Spinal cord (tissue), 9 donors: ENCODE measurements at regions not wholly inside any gene's neighbourhood (a gene's known extent, or its start where the extent isn't known, plus 50 kb on each side); places are given as distances from the start of the nearest gene placed in this dataset.
"Not testable (repeated sequence)": the region's sequence is repeated elsewhere in the genome, so short reads cannot be mapped to it uniquely, and the experiment has no call there.

ENCODE experiments used
- DNase-seq, 6 donors: peaks; one replicate each; pipeline versions ENCODE4 v3.0.0 to v3.0.0-alpha.2; 2013 to 2015; ENCODE audit warnings: low spot score in 6 of 6, low read depth in 4 of 6
- H3K27ac ChIP-seq: one replicate; pipeline ENCODE4 v1.5.1; 2013; ENCODE audit warnings: low read depth, low read length, control low read depth
- H3K27me3 ChIP-seq: one replicate; pipeline ENCODE4 v1.6.1; 2013; ENCODE audit warnings: low read length; ENCODE audit not compliant: control insufficient read depth, insufficient read depth
- H3K36me3 ChIP-seq: one replicate; pipeline ENCODE4 v1.6.1; 2013; ENCODE audit warnings: low read length; ENCODE audit not compliant: control insufficient read depth, insufficient read depth
- H3K4me1 ChIP-seq: one replicate; pipeline ENCODE4 v1.6.1; 2013; ENCODE audit warnings: low read length; ENCODE audit not compliant: control insufficient read depth, insufficient read depth
- H3K4me3 ChIP-seq: one replicate; pipeline ENCODE4 v1.5.1; 2013; ENCODE audit warnings: low read depth, low read length, control low read depth
- H3K9me3 ChIP-seq: one replicate; pipeline ENCODE4 v1.6.1; 2013; ENCODE audit warnings: low read length; ENCODE audit not compliant: control insufficient read depth, insufficient read depth
- WGBS: methylation state at CpG from one replicate; pipeline ENCODE4 v1.1.5; 2013; ENCODE audit warnings: missing lambda C conversion rate; ENCODE audit not compliant: insufficient coverage; 5-methylcytosine and 5-hydroxymethylcytosine counted together
- donor health status: healthy.

GRCh38 chr7:65647153-65647964 lies 225.5 kb upstream of the VKORC1L1 start:
- not testable (repeated sequence) for H3K4me3 ChIP-seq, H3K36me3 ChIP-seq, H3K9me3 ChIP-seq, H3K27me3 ChIP-seq, H3K4me1 ChIP-seq, H3K27ac ChIP-seq, DNase-seq
- no CpG with 5 or more reads among the region's 78 CpGs for WGBS

GRCh38 chr7:65651174-65651573 lies 221.7 kb upstream of the VKORC1L1 start:
- not testable (repeated sequence) for H3K27ac ChIP-seq, H3K4me3 ChIP-seq, H3K27me3 ChIP-seq, H3K9me3 ChIP-seq, H3K4me1 ChIP-seq, H3K36me3 ChIP-seq, DNase-seq
- no CpG with 5 or more reads among the region's 2 CpGs for WGBS

GRCh38 chr7:65651826-65652592 lies 220.9 kb upstream of the VKORC1L1 start:
- H3K27ac ChIP-seq, H3K4me3 ChIP-seq, H3K9me3 ChIP-seq, DNase-seq, H3K4me1 ChIP-seq, H3K36me3 ChIP-seq, H3K27me3 ChIP-seq: not testable (repeated sequence)

- not testable (repeated sequence) for H3K9me3 ChIP-seq, H3K27me3 ChIP-seq, DNase-seq, H3K27ac ChIP-seq, H3K4me1 ChIP-seq, H3K4me3 ChIP-seq, H3K36me3 ChIP-seq
- no CpG with 5 or more reads among the region's 1 CpG for WGBS
Observed at GRCh38 chr7:65652669-65653068, 220.2 kb upstream of the VKORC1L1 start.

- WGBS: no CpG with 5 or more reads among the region's 5 CpGs
- not testable (repeated sequence) for H3K27me3 ChIP-seq, H3K9me3 ChIP-seq, H3K4me3 ChIP-seq, H3K4me1 ChIP-seq, H3K36me3 ChIP-seq, DNase-seq, H3K27ac ChIP-seq
Observed at GRCh38 chr7:65656494-65657188, 216.2 kb upstream of the VKORC1L1 start.

GRCh38 chr7:65683362-65683761 lies 189.5 kb upstream of the VKORC1L1 start:
- not testable (repeated sequence) for H3K4me1 ChIP-seq, H3K27me3 ChIP-seq, H3K27ac ChIP-seq, DNase-seq, H3K36me3 ChIP-seq, H3K9me3 ChIP-seq, H3K4me3 ChIP-seq
- WGBS: no CpG with 5 or more reads among the region's 6 CpGs

- H3K9me3 ChIP-seq, H3K36me3 ChIP-seq, DNase-seq, H3K27me3 ChIP-seq, H3K4me3 ChIP-seq, H3K4me1 ChIP-seq, H3K27ac ChIP-seq: not testable (repeated sequence)
- no CpG with 5 or more reads among the region's 5 CpGs for WGBS
Observed at GRCh38 chr7:65699026-65699714, 173.7 kb upstream of the VKORC1L1 start.

- not testable (repeated sequence) for H3K4me1 ChIP-seq, DNase-seq, H3K4me3 ChIP-seq, H3K27ac ChIP-seq, H3K9me3 ChIP-seq, H3K27me3 ChIP-seq, H3K36me3 ChIP-seq
- no CpG with 5 or more reads among the region's 6 CpGs for WGBS
Observed at GRCh38 chr7:65699715-65700356, 173.0 kb upstream of the VKORC1L1 start.

- not testable (repeated sequence) for H3K27ac ChIP-seq, H3K36me3 ChIP-seq, H3K9me3 ChIP-seq, H3K4me3 ChIP-seq, H3K4me1 ChIP-seq, H3K27me3 ChIP-seq, DNase-seq
- WGBS: no CpG with 5 or more reads among the region's 4 CpGs
Observed at GRCh38 chr7:65719123-65719798, 153.6 kb upstream of the VKORC1L1 start.
